Tibial artery (tissue), 4 donors: ENCODE measurements at regions not wholly inside any gene's neighbourhood (a gene's known extent, or its start where the extent isn't known, plus 50 kb on each side); places are given as distances from the start of the nearest gene placed in this dataset.
A peak's percentile ranks its signal among the peaks of the same experiment; 100 is the strongest.

Experiments
- DNase-seq, 2 donors: peaks; one replicate each; pipeline ENCODE4 v3.0.0-alpha.2; 2019
- H3K27ac ChIP-seq, 2 donors: fragments of 200-600 bp; sonication (generic) in 1 of 2; 1 replicate in 1 of 2; 2 replicates in 1 of 2; pipeline ENCODE4 v1.5.1; 2018 to 2019; ENCODE audit warnings: mild to moderate bottlenecking in 1 of 2
- H3K27me3 ChIP-seq, 2 donors: fragments of 200-600 bp; sonication (generic) in 1 of 2; one replicate each; pipeline versions ENCODE4 v1.5.1 to v1.6.0; 2016 to 2019
- H3K36me3 ChIP-seq, 3 donors: fragments of 200-600 bp; sonication (generic) in 2 of 3; one replicate each; pipeline ENCODE4 v1.5.1; 2016 to 2019; ENCODE audit warnings: mild to moderate bottlenecking in 2 of 3
- H3K4me1 ChIP-seq, 4 donors: fragments of 200-600 bp; sonication (generic) in 2 of 4; 1 replicate in 3 of 4; 2 replicates in 1 of 4; pipeline ENCODE4 v1.5.1; 2016 to 2019
- H3K4me3 ChIP-seq, 2 donors: fragments of 200-600 bp; sonication (generic) in 1 of 2; 1 replicate in 1 of 2; 2 replicates in 1 of 2; pipeline ENCODE4 v1.5.1; 2018 to 2019; ENCODE audit warnings: mild to moderate bottlenecking in 2 of 2
- H3K9me3 ChIP-seq, 3 donors: fragments of 200-600 bp; sonication (generic) in 1 of 3; one replicate each; pipeline ENCODE4 v1.5.1; 2016 to 2019
- intact Hi-C: fragments of 100-400 bp; cut with DNase I; formaldehyde crosslinking; loops from one replicate; pipeline ENCODE4 v1.15.0; 2023; ENCODE audit warnings: low total_unique reads
- TF ChIP-seq, protein P1 (sequence below), 2 experiments: fragments of 200-600 bp in 1 of 2; fragments of 450-650 bp in 1 of 2; IDR thresholded peaks; one replicate each; pipeline ENCODE4 v1.5.1; 2017 to 2019; ENCODE audit warnings: antibody characterized with exemption in 2 of 2, mild to moderate bottlenecking in 1 of 2, moderate library complexity in 1 of 2

DNA sequence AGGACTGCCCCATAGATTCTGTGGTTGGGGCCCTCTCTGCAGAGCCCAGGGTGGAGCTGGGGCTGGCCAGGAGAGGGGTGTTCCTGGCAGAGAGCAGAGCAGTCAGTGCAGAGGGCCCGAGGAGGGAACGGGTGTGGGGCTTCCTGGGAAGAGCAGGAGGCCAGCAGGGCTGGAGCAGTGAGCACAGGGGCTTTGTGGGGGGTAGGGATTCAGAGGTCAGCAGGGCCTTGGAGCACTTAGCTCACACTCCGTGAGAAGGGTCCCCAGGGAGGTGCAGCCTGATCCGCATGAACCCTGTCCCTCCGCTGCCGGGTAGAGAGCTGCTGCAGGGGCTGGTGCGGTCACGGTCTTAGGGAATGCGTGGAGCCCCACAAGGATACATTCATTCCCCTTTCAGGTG lies 113.0 kb upstream of the CIBAR2 start:
- intact Hi-C loops, result no loop called here
- H3K27ac ChIP-seq, result no peak overlapping the region
- TF ChIP-seq, protein P1, sequence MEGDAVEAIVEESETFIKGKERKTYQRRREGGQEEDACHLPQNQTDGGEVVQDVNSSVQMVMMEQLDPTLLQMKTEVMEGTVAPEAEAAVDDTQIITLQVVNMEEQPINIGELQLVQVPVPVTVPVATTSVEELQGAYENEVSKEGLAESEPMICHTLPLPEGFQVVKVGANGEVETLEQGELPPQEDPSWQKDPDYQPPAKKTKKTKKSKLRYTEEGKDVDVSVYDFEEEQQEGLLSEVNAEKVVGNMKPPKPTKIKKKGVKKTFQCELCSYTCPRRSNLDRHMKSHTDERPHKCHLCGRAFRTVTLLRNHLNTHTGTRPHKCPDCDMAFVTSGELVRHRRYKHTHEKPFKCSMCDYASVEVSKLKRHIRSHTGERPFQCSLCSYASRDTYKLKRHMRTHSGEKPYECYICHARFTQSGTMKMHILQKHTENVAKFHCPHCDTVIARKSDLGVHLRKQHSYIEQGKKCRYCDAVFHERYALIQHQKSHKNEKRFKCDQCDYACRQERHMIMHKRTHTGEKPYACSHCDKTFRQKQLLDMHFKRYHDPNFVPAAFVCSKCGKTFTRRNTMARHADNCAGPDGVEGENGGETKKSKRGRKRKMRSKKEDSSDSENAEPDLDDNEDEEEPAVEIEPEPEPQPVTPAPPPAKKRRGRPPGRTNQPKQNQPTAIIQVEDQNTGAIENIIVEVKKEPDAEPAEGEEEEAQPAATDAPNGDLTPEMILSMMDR (IDR thresholded peaks at IDR 0.05), result no peak
- no peak for DNase-seq
- H3K9me3 ChIP-seq, result no peaks in the 10 kb centered on the region
- H3K27me3 ChIP-seq, result no peaks in the 10 kb centered on the region
- peaks cover 0 to 22% (median 10%) of the 10 kb centered on the region in 4 donors for H3K4me1 ChIP-seq
- no peak overlapping the region for H3K4me3 ChIP-seq
- H3K36me3 ChIP-seq, result no peaks in the 10 kb centered on the region

DNA sequence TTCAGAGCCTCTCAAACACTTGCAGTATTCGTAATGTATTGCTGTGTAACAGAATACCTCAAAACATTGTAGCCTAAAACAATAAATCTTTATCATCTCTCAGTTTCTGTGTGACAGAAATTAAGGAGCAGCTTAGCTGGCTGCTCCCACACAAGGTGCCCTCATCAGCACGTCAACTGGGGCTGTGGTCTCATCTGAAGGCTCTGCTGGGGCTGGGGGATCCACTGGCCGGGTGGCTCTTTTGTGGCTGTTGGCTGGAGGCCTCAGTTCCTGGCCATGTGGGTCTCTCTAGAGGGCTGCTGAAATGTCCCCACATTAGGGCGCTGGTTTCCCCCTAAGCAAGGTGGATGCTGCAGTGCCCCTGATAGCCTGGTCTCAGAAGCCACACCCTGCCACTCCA lies 113.4 kb upstream of the CIBAR2 start:
- no peak overlapping the region for H3K27ac ChIP-seq
- H3K36me3 ChIP-seq, result no peaks in the 10 kb centered on the region
- TF ChIP-seq, protein P1 (IDR thresholded peaks at IDR 0.05), result no peak
- H3K27me3 ChIP-seq, result no peaks in the 10 kb centered on the region
- intact Hi-C loops, result no loop called here
- no peak for DNase-seq
- no peak overlapping the region for H3K4me3 ChIP-seq
- no peaks in the 10 kb centered on the region for H3K9me3 ChIP-seq
- peaks cover 0 to 17% (median 8%) of the 10 kb centered on the region in 4 donors for H3K4me1 ChIP-seq

DNA sequence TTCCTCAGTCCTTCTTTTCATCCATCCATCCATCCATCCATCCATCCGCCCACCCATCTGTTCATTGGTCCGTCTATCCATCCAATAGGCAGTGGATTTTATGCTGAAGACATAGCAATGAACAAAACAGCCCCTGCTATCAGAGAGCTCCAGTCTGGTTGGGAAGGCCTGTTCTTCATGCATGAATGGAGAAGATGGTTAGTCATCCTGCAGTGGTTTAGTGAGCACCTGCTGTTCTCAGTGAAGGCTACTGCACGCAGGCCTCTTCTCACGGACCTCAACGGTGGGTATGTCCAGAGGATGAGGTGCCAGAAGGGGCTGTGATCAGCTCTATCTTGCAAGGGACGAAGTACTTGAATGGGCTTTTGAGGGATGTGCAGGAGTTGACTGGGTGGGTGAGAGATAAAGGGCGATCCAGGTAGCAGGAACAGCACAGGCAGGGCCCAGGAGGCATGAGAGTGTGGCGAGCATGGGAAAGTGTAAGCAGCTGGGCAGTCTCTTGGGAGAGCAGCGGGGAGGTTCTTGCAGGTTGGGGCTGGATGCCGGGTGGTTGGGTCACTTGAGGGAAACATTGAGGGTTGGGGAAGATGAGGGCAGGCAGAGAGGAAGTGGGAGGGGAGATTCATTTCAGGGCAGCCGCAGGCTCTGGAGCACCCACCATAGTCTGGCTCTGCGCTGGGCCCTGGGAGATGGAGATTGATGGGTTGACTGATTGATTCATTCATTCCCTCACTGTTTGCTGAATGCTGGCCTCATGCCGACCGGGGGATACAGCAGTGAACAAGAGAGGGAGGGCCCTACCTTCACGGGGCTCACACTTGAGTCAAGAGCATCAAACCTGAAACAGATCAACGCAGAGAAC lies 115.0 kb upstream of the CIBAR2 start:
- Histone ChIP-seq H3K9me3 (no peaks in the 10 kb centered on the region), H3K27ac (peak overlapping the region in 1 of 2 donors; percentile 27), H3K36me3 (no peaks in the 10 kb centered on the region), H3K4me1 (peaks cover 0 to 25% (median 14%) of the 10 kb centered on the region in 4 donors), H3K27me3 (no peaks in the 10 kb centered on the region), H3K4me3 (no peak overlapping the region)
- TF ChIP-seq, protein P1 (IDR thresholded peaks at IDR 0.05), result no peak
- DNase-seq, result no peak
- intact Hi-C loops, result no loop called here

DNA sequence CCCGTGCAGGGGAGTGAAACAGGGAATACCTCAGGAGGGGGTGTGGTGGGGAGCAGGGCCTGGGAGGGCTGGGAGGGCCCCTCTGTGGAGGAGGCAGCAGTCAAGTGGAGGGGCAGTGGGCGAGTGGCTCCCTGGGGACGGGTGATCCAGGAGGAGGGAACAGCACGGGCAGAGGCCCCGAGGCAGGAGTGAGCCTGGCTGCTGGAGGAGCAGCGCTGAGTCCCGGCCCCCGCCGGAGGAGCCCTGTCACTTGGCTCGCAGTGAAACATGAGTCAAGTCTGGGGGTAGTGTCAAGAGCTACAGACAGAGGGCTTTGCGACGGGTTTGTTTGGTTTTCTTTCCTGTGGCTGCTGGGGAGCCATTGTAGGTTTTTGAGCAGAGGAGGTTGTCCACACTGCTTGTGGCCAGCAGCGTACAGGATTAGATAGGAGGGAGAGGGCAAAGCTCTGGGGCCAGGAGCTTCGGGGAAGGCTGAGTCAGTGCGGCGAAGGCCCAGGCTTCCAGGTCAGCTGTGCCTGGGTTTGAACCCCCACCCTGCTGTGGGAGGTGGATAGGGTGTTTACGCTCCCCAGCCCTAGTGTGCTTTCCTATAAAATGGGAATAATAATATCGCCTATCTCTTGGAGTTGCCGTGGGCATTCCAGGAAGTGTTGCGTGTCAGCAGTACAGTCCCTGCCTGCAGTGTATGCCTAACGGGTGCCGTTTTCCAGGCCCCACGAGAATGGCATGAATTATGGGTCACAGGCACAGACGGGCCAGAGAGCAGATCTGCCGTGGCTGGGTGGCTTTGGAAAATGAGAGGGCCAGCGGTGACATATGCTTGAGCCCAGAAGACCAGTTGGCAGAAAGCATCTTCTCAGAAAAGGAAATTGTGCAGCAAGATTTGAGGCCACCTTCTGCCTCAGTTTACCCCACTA lies 115.9 kb upstream of the CIBAR2 start:
- no peaks in the 10 kb centered on the region for H3K9me3 ChIP-seq
- intact Hi-C loops, result no loop called here
- no peaks in the 10 kb centered on the region for H3K27me3 ChIP-seq
- peaks cover 5 to 32% (median 22%) of the 10 kb centered on the region in 4 donors for H3K4me1 ChIP-seq
- H3K36me3 ChIP-seq, result no peaks in the 10 kb centered on the region
- TF ChIP-seq, protein P1 (IDR thresholded peaks at IDR 0.05), result peak in 1 of 2 experiments; percentile 11
- DNase-seq, result no peak
- peak overlapping the region in 1 of 2 donors; percentile 27 for H3K27ac ChIP-seq
- no peak overlapping the region for H3K4me3 ChIP-seq

DNA sequence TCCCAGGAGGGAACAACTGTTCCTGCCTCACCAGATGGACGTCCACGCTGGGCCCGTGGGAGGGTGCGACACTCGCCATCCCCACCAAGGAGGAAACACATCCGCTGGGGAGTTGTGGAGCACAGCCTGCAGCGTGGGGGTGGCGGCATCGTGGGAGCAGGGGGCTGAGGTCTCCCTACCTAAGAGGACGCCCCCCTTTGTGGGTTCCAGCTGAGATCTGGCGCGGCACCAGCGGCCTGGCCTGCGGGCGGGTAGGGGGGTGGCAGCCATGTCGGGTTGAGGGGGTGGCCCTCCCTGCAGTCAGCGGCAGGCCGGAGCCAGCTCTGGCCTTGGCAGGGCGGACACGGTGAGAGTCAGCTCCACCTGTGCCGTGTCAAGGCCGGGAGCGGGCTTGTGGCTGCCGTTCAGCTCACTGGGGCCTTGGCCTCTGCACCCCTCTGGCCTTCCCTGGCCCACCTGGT lies 116.7 kb upstream of the CIBAR2 start:
- no peaks in the 10 kb centered on the region for H3K27me3 ChIP-seq
- no peak overlapping the region for H3K27ac ChIP-seq
- DNase-seq, result no peak
- H3K4me1 ChIP-seq, result peaks cover 5 to 40% (median 25%) of the 10 kb centered on the region in 4 donors
- no peaks in the 10 kb centered on the region for H3K9me3 ChIP-seq
- intact Hi-C loops, result no loop called here
- H3K4me3 ChIP-seq, result no peak overlapping the region
- H3K36me3 ChIP-seq, result no peaks in the 10 kb centered on the region
- TF ChIP-seq, protein P1 (IDR thresholded peaks at IDR 0.05), result no peak
